ENCODE measurements at regions not wholly inside any gene's neighbourhood (a gene's known extent, or its start where the extent isn't known, plus 50 kb on each side); places are given as distances from the start of the nearest gene placed in this dataset.

DNA sequence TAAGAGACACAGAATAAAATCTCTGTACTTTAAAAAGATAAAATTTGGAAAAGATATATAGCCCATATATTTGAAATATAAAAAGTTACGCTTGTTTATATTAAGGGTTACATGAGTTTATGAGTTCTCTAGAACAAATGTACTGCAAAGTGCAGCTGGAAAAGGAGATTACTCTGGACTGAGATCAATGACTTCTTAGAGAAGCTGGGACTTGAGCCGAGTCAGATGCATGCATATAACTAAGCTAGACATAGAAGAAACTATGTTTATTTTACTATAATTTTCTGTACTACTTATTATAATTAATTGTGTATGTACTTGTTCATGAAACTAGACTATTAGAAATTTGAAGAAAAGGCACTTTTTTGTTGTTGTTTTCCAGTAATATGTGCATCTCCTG, 170.3 kb upstream of the NXPH2 start:
- TF ChIP-seq, protein P1, sequence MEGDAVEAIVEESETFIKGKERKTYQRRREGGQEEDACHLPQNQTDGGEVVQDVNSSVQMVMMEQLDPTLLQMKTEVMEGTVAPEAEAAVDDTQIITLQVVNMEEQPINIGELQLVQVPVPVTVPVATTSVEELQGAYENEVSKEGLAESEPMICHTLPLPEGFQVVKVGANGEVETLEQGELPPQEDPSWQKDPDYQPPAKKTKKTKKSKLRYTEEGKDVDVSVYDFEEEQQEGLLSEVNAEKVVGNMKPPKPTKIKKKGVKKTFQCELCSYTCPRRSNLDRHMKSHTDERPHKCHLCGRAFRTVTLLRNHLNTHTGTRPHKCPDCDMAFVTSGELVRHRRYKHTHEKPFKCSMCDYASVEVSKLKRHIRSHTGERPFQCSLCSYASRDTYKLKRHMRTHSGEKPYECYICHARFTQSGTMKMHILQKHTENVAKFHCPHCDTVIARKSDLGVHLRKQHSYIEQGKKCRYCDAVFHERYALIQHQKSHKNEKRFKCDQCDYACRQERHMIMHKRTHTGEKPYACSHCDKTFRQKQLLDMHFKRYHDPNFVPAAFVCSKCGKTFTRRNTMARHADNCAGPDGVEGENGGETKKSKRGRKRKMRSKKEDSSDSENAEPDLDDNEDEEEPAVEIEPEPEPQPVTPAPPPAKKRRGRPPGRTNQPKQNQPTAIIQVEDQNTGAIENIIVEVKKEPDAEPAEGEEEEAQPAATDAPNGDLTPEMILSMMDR (IDR thresholded peaks at IDR 0.05; ENCODE audit: borderline replicate concordance, insufficient read depth, low read depth, low read length) = no peak
- H3K4me3 ChIP-seq (ENCODE audit: low read depth, low read length) = no peak overlapping the region

DNA sequence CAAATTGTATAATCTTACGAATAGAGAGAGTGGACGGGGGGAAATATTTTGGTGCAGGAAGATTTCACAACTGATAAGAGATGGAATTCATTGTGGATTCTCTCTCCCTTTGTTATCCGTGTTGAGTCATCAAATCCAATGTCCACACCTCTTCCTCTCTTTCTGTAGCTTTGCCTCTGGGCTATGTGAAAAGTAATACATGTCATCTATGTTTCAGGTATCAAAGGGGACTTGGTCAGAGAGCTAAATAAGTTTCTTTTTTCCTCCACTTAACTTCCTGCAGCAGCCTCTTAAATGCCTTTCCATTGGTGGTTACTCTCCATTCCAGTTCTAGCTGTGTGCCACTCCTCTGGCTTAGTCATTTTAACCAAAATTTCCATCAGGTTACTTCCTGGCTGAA, 169.3 kb upstream of the NXPH2 start:
- no peak overlapping the region for H3K4me3 ChIP-seq (ENCODE audit: low read depth, low read length)
- TF ChIP-seq, protein P1 (IDR thresholded peaks at IDR 0.05; ENCODE audit: borderline replicate concordance, insufficient read depth, low read depth, low read length) = no peak

DNA sequence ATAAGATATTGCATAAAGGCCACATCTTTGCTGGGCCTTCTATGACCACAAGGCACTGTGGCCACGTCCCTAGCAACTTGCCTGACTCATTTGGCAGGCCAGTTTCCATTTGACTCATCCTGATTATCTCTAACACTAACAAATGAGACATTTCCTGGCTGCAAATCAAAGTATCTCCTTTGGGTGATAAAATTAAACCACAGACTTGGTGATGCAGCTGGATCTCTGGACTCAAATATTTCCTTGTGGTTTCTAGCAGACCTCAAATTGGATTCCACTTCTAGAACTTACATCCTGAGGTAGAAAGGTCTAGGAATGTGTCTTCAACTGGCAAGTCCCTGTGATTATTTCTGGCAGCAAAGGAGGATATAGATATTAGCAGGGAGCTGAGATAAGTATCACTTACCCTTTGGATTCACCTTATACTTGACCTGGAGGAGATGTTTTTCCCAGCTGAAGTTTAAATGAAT, 167.9 kb upstream of the NXPH2 start:
- H3K4me3 ChIP-seq (ENCODE audit: low read depth, low read length) = no peak overlapping the region
- TF ChIP-seq, protein P1 (IDR thresholded peaks at IDR 0.05; ENCODE audit: borderline replicate concordance, insufficient read depth, low read depth, low read length) = no peak

DNA sequence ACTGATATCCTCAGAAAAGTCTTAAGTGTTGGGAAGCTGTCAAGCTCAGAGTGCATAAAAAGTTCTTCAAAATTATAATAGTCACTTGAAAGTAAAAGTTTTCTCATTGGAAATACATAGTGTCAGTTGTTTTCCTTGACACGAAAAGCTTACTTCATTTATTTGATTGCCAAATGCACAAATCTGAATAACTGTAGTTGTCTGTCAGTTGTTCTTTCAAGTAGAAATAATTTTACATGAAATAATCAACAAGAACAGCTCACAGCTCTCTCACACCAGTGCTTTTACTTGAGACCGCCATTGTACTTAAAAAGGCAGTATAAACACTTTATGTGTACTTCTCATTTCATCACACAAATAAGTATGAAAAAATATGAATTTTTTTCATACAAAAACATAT, 163.3 kb upstream of the NXPH2 start:
- TF ChIP-seq, protein P1 (IDR thresholded peaks at IDR 0.05; ENCODE audit: borderline replicate concordance, insufficient read depth, low read depth, low read length) = no peak
- no peak overlapping the region for H3K4me3 ChIP-seq (ENCODE audit: low read depth, low read length)

DNA sequence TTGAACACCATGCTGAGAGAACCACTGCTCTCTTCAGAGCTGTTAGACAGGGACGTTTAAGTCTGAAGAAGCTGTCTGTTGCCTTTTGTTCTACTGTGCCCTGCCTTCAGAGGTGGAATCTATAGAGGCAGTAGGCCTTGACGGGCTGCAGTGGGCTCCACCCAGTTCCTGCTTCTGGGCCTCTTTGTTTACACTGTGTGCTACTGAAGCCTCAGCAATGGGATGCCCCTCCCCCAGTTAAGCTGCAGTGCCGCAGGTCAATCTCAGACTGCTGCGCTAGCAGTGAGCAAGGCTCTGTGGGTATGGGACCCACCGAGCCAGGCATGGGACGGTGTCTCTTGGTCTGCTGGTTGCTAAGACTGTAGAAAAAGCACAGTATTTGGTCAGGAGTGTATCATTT, 162.3 kb upstream of the NXPH2 start:
- TF ChIP-seq, protein P1 (IDR thresholded peaks at IDR 0.05; ENCODE audit: borderline replicate concordance, insufficient read depth, low read depth, low read length) = no peak
- no peak overlapping the region for H3K4me3 ChIP-seq (ENCODE audit: low read depth, low read length)

DNA sequence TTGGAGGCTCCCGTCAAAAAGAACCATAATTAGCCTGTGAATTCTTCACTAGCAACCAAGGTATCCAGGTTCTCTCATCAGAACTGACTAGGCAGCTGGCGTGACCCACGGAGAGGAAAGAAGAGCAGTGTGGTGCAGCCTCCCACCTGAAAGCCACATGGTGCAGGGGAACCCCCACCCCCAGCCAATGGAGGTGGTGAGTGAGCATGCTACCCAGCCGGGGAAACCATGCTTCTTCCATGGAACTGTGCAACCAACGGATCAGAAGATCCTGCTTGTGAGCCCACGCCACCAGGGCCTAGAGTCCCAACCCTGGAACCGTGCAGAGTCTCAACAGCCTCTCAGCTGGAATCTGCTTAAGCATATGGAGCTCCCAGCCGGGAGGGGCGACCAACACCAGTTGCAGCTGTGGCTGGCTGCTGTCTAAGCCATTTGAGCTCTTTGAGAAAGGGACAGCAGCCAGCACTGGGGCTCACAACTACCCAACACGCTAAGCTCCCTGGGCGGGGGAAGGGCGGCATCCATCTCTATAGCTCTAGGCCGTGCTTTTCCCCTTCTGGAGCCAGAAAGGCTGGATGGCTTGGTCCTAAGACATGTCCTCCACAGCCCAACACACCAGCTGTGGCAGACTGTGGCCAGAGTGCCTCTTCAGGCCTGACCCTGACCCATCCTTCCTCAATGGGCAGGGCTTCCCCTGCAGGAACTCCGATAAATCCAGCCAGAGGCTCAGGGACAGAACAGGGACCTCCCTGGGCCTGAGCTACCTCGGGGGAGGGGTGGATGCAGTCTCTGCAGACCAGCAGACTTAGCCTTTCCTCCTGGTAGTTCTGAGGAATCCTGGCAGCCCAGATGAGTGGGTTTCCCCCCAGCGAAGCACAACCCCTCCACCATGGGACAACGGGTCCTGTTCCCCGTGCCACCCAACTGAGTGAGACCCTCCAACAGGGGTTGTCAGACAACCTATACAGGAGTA, 151.4 kb upstream of the NXPH2 start:
- TF ChIP-seq, protein P1 (IDR thresholded peaks at IDR 0.05; ENCODE audit: borderline replicate concordance, insufficient read depth, low read depth, low read length) = no peak
- H3K4me3 ChIP-seq (ENCODE audit: low read depth, low read length) = no peak overlapping the region

DNA sequence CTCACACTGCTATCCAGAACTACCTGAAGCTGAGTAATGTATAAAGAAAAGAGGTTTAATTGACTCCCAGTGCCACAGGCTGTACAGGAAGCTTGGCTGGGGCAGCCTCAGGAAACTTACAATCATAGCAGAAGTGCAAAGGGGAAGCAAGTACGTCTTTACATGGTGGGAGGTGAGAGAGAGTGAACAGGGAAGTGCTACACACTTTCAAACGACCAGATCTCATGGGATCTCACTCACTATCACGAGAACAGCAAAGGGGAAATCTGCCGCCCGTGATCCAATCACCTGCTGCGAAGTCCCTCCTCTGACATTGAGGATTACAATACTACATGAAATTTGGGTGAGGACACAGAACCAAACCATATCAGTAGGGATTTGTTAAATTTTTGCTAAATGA, 150.4 kb upstream of the NXPH2 start:
- no peak overlapping the region for H3K4me3 ChIP-seq (ENCODE audit: low read depth, low read length)
- TF ChIP-seq, protein P1 (IDR thresholded peaks at IDR 0.05; ENCODE audit: borderline replicate concordance, insufficient read depth, low read depth, low read length) = no peak

Measured in GM12875 (cell line).